HCT116 (cell line): ENCODE measurements at regions not wholly inside any gene's neighbourhood (a gene's known extent, or its start where the extent isn't known, plus 50 kb on each side); places are given as distances from the start of the nearest gene placed in this dataset.

Source experiments
- CTCF ChIP-seq, 3 experiments: fragments of 200-600 bp in 1 of 3; sonication (generic) in 1 of 3; IDR thresholded peaks in 2 of 3; conservative IDR thresholded peaks in 1 of 3; 2 replicates each; pipeline ENCODE4 v1.5.1; 2012 to 2017; ENCODE audit warnings: low read depth in 2 of 3, low read length in 2 of 3, antibody characterized with exemption in 1 of 3, borderline replicate concordance in 1 of 3, control low read depth in 1 of 3, mild to moderate bottlenecking in 1 of 3, mixed read lengths in 1 of 3, mixed run types in 1 of 3, moderate library complexity in 1 of 3; ENCODE audit not compliant: insufficient read depth in 1 of 3
- EGR1 ChIP-seq: IDR thresholded peaks from 2 replicates; pipeline ENCODE4 v1.6.1; 2012; ENCODE audit warnings: low read depth
- EZH2 ChIP-seq: fragments of 200-600 bp; sonication (generic); IDR thresholded peaks from 2 replicates; pipeline ENCODE4 v1.6.1; 2017; ENCODE audit warnings: antibody characterized with exemption, mixed run types
- POLR2A ChIP-seq: IDR thresholded peaks from 2 replicates; pipeline ENCODE4 v1.7.0; 2011; ENCODE audit warnings: borderline replicate concordance; ENCODE audit not compliant: insufficient read depth, insufficient read length; ENCODE audit errors: extremely low read depth
- SP1 ChIP-seq: IDR thresholded peaks from 2 replicates; pipeline ENCODE4 v1.6.1; 2012; ENCODE audit warnings: low read depth
- SRF ChIP-seq: IDR thresholded peaks from 2 replicates; pipeline ENCODE4 v1.6.1; 2012; ENCODE audit warnings: low read depth
- TF ChIP-seq, protein P1 (sequence below): IDR thresholded peaks from 2 replicates; pipeline ENCODE4 v1.6.1; 2012
- TF ChIP-seq, protein P2 (sequence below): IDR thresholded peaks from 2 replicates; pipeline ENCODE4 v1.6.1; 2011; ENCODE audit warnings: mild to moderate bottlenecking, low read length, moderate library complexity; ENCODE audit not compliant: insufficient replicate concordance; ENCODE audit errors: extremely low read depth

- TF ChIP-seq CTCF (IDR thresholded peaks at IDR 0.05 in 2 of 3, conservative IDR thresholded peaks at IDR 0.05 in 1 of 3; ENCODE audit: borderline replicate concordance in 1 of 3, insufficient read depth in 1 of 3, low read depth in 2 of 3, low read length in 2 of 3) (no peak), SRF (no peak), EGR1 (no peak), POLR2A (no peak), SP1 (no peak), EZH2 (no peak)
- TF ChIP-seq, protein P1, sequence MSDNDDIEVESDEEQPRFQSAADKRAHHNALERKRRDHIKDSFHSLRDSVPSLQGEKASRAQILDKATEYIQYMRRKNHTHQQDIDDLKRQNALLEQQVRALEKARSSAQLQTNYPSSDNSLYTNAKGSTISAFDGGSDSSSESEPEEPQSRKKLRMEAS = no peak
- TF ChIP-seq, protein P2, sequence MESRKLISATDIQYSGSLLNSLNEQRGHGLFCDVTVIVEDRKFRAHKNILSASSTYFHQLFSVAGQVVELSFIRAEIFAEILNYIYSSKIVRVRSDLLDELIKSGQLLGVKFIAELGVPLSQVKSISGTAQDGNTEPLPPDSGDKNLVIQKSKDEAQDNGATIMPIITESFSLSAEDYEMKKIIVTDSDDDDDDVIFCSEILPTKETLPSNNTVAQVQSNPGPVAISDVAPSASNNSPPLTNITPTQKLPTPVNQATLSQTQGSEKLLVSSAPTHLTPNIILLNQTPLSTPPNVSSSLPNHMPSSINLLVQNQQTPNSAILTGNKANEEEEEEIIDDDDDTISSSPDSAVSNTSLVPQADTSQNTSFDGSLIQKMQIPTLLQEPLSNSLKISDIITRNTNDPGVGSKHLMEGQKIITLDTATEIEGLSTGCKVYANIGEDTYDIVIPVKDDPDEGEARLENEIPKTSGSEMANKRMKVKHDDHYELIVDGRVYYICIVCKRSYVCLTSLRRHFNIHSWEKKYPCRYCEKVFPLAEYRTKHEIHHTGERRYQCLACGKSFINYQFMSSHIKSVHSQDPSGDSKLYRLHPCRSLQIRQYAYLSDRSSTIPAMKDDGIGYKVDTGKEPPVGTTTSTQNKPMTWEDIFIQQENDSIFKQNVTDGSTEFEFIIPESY = no peak
Measured at GRCh38 chr3:107939691-107940442, 151.0 kb downstream of the CD47 start.
